ENCODE measurements at regions not wholly inside any gene's neighbourhood (a gene's known extent, or its start where the extent isn't known, plus 50 kb on each side); places are given as distances from the start of the nearest gene placed in this dataset.
"Not testable (repeated sequence)": the region's sequence is repeated elsewhere in the genome, so short reads cannot be mapped to it uniquely, and the experiment has no call there.

GRCh38 chrX:139023531-139023930 is 312.0 kb upstream of the FGF13 start:
- DNase-seq = no peak

GRCh38 chrX:139020801-139021200 is 309.3 kb upstream of the FGF13 start:
- no peak for DNase-seq

GRCh38 chrX:139018436-139018835 is 306.9 kb upstream of the FGF13 start:
- DNase-seq = no peak

GRCh38 chrX:139015627-139016026 is 304.1 kb upstream of the FGF13 start:
- no peak for DNase-seq

GRCh38 chrX:139008185-139008584 is 296.7 kb upstream of the FGF13 start:
- DNase-seq = no peak

GRCh38 chrX:139003856-139004527 is 292.5 kb upstream of the FGF13 start:
- DNase-seq = not testable (repeated sequence)

- no peak for DNase-seq
Observed at GRCh38 chrX:139002319-139002718, 290.8 kb upstream of the FGF13 start.

GRCh38 chrX:138996268-138996667 is 284.8 kb upstream of the FGF13 start:
- no peak for DNase-seq

GRCh38 chrX:138995458-138995857 is 283.9 kb upstream of the FGF13 start:
- no peak for DNase-seq

- DNase-seq = not testable (repeated sequence)
Observed at GRCh38 chrX:138990425-138990824, 278.9 kb upstream of the FGF13 start.

GRCh38 chrX:138986866-138987265 is 275.3 kb upstream of the FGF13 start:
- no peak for DNase-seq

- no peak for DNase-seq
Observed at GRCh38 chrX:138986235-138986634, 274.7 kb upstream of the FGF13 start.

GRCh38 chrX:138982365-138982764 is 270.8 kb upstream of the FGF13 start:
- DNase-seq = no peak

- no peak for DNase-seq
Observed at GRCh38 chrX:138964501-138964900, 253.0 kb upstream of the FGF13 start.

- DNase-seq = not testable (repeated sequence)
Observed at GRCh38 chrX:138962419-138962818, 250.9 kb upstream of the FGF13 start.

GRCh38 chrX:138954976-138955375 is 243.5 kb upstream of the FGF13 start:
- no peak for DNase-seq

GRCh38 chrX:138946926-138947325 is 235.4 kb upstream of the FGF13 start:
- no peak for DNase-seq

GRCh38 chrX:138945219-138945618 is 233.7 kb upstream of the FGF13 start:
- DNase-seq = no peak

GRCh38 chrX:138939038-138939437 is 227.5 kb upstream of the FGF13 start:
- DNase-seq = no peak

GRCh38 chrX:138938003-138938402 is 226.5 kb upstream of the FGF13 start:
- no peak for DNase-seq

GRCh38 chrX:138931212-138931611 is 219.7 kb upstream of the FGF13 start:
- DNase-seq = no peak

- no peak for DNase-seq
Observed at GRCh38 chrX:138930583-138930945, 219.0 kb upstream of the FGF13 start.

GRCh38 chrX:138929926-138930582 is 218.5 kb upstream of the FGF13 start:
- no peak for DNase-seq

- DNase-seq = no peak
Observed at GRCh38 chrX:138928737-138929459, 217.4 kb upstream of the FGF13 start.
